Loucy (cell line): ENCODE measurements at regions not wholly inside any gene's neighbourhood (a gene's known extent, or its start where the extent isn't known, plus 50 kb on each side); places are given as distances from the start of the nearest gene placed in this dataset.

ENCODE experiments used
- H2AFZ ChIP-seq: fragments of 200-600 bp; sonication (generic); 2 replicates; pipeline ENCODE4 v1.6.0; 2016; ENCODE audit warnings: antibody characterized with exemption, mild to moderate bottlenecking, low read length, moderate library complexity
- H3F3A ChIP-seq: fragments of 200-600 bp; 2 replicates; pipeline ENCODE4 v1.6.0; 2016; ENCODE audit warnings: antibody characterized with exemption, low read depth, mild to moderate bottlenecking
- H3K27me3 ChIP-seq: fragments of 200-600 bp; sonication (generic); 2 replicates; pipeline ENCODE4 v1.6.1; 2014; ENCODE audit warnings: low read length, mild to moderate bottlenecking; ENCODE audit not compliant: insufficient read depth, poor library complexity, severe bottlenecking
- H3K36me3 ChIP-seq: fragments of 200-600 bp; sonication (generic); 2 replicates; pipeline ENCODE4 v1.6.1; 2016; ENCODE audit warnings: low read length; ENCODE audit not compliant: insufficient read depth
- H3K4me1 ChIP-seq: fragments of 200-600 bp; sonication (generic); 2 replicates; pipeline ENCODE4 v1.5.1; 2014; ENCODE audit warnings: low read length, mild to moderate bottlenecking; ENCODE audit not compliant: insufficient read depth, poor library complexity, severe bottlenecking
- H3K4me2 ChIP-seq: fragments of 200-600 bp; sonication (generic); 2 replicates; pipeline ENCODE4 v1.6.0; 2014; ENCODE audit warnings: antibody characterized with exemption, low read length, low read depth, mild to moderate bottlenecking; ENCODE audit not compliant: poor library complexity, severe bottlenecking
- H3K4me3 ChIP-seq: fragments of 200-600 bp; sonication (generic); 2 replicates; pipeline ENCODE4 v1.5.1; 2014; ENCODE audit warnings: low read length, mild to moderate bottlenecking, mixed read lengths; ENCODE audit not compliant: poor library complexity, severe bottlenecking
- H3K79me2 ChIP-seq: fragments of 200-600 bp; sonication (generic); 2 replicates; pipeline ENCODE4 v1.6.1; 2014; ENCODE audit warnings: low read length; ENCODE audit not compliant: insufficient read depth
- H3K9ac ChIP-seq: fragments of 200-600 bp; sonication (generic); 2 replicates; pipeline ENCODE4 v1.6.0; 2014; ENCODE audit warnings: mild to moderate bottlenecking, low read depth, low read length, moderate library complexity; ENCODE audit not compliant: poor library complexity, severe bottlenecking
- H3K9me2 ChIP-seq: fragments of 200-600 bp; sonication (generic); replicated peaks from 2 replicates; pipeline ENCODE4 v1.6.1; 2016; ENCODE audit warnings: low read depth, low read length, mixed read lengths
- H3K9me3 ChIP-seq: fragments of 200-600 bp; sonication (generic); 2 replicates; pipeline ENCODE4 v1.6.1; 2014; ENCODE audit warnings: mild to moderate bottlenecking, antibody characterized with exemption, low read length, low read depth; ENCODE audit not compliant: insufficient read depth
- H4K20me1 ChIP-seq: fragments of 200-600 bp; sonication (generic); 2 replicates; pipeline ENCODE4 v1.6.0; 2014; ENCODE audit warnings: antibody characterized with exemption, low read length, mild to moderate bottlenecking; ENCODE audit not compliant: insufficient read depth, poor library complexity, severe bottlenecking
- EZH2phosphoT487 ChIP-seq: fragments of 200-600 bp; IDR thresholded peaks from 2 replicates; pipeline ENCODE4 v1.6.1; 2018; ENCODE audit warnings: antibody characterized with exemption, mild to moderate bottlenecking, moderate library complexity, borderline replicate concordance
- TF ChIP-seq, protein P1 (sequence below): fragments of 200-600 bp; sonication (generic); conservative IDR thresholded peaks from 2 replicates; pipeline ENCODE4 v1.5.1; 2014; ENCODE audit warnings: mild to moderate bottlenecking, antibody characterized with exemption, low read length

DNA sequence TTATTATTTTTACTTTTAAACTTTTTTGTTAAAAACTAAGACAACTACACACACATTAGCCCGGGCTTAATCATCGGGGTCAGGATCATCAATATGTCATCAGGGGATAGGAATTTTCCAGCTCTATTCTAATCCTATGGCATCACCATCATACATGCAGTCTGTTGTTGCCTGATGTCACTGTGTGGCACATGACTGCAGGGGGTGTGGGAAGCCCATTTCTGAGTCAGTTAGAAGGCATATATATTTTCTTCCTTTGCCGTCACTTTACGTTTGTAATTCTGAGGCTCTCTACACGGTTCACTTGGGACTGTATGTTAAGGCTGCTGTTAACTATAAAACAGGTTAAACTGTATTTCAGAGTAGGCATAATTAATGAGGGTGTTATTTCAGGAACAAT lies 144.4 kb upstream of the ITGA6 start:
- TF ChIP-seq, protein P1, sequence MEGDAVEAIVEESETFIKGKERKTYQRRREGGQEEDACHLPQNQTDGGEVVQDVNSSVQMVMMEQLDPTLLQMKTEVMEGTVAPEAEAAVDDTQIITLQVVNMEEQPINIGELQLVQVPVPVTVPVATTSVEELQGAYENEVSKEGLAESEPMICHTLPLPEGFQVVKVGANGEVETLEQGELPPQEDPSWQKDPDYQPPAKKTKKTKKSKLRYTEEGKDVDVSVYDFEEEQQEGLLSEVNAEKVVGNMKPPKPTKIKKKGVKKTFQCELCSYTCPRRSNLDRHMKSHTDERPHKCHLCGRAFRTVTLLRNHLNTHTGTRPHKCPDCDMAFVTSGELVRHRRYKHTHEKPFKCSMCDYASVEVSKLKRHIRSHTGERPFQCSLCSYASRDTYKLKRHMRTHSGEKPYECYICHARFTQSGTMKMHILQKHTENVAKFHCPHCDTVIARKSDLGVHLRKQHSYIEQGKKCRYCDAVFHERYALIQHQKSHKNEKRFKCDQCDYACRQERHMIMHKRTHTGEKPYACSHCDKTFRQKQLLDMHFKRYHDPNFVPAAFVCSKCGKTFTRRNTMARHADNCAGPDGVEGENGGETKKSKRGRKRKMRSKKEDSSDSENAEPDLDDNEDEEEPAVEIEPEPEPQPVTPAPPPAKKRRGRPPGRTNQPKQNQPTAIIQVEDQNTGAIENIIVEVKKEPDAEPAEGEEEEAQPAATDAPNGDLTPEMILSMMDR: no peak
- TF ChIP-seq EZH2phosphoT487: no peak
- Histone ChIP-seq H3K9me3 (no peaks in the 10 kb centered on the region), H3K27me3 (no peaks in the 10 kb centered on the region), H4K20me1 (no peaks in the 10 kb centered on the region), H3K9ac (no peak overlapping the region), H3K79me2 (no peaks in the 10 kb centered on the region), H3K4me1 (peaks cover 70% of the 10 kb centered on the region), H2AFZ (no peak overlapping the region), H3K9me2 (no peaks in the 10 kb centered on the region), H3K36me3 (no peaks in the 10 kb centered on the region), H3F3A (no peaks in the 10 kb centered on the region; the same call in 1 of the 2 replicates), H3K4me3 (peak overlapping the region; percentile 35), H3K4me2 (peak overlapping the region; percentile 53)

DNA sequence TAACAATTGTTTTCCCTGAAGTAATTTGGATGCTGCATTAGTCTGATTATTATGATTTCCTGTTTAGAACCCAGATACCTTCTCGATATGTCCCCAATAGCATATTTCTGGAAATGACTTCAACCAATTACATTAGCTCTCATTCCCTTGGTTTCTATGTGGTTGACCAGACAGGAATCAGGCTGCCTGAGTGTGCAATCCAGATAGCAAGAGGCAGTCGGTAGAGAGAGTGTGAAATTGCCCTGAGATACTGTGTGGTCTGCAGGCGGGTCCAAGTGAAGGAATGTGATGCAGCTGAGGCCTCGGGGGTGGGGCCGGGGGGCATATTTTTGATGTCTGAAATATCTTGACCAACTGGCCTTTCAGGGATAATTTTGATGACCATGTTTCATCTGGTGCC lies 143.9 kb upstream of the ITGA6 start:
- TF ChIP-seq, protein P1: no peak
- TF ChIP-seq EZH2phosphoT487: no peak
- H3K4me1 ChIP-seq: peaks cover 70% of the 10 kb centered on the region
- no peak overlapping the region for H2AFZ ChIP-seq

DNA sequence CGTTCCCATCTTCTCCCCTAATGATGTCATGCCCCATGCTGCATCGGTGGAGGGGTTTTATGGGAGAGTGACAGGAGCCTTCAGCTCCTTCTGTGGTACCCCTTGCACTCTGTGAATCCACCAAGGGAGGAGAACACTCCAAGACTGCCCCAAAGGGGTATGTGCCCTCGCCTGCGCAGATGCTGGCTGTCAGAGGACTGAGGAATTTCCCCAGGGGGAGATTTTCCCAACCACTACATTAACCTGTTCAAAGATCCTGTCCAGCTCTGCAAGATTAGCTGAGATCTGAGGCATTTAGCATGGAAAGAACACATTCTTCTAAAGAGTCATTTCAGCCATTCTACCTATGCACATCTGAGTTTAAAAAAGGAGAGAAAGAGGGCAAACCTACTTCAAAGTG lies 143.2 kb upstream of the ITGA6 start:
- Histone ChIP-seq H3K79me2 (no peaks in the 10 kb centered on the region), H3K4me1 (peaks cover 68% of the 10 kb centered on the region), H3K4me3 (no peak overlapping the region), H3K9me2 (no peaks in the 10 kb centered on the region), H3K9ac (peak overlapping the region; percentile 2), H3F3A (no peaks in the 10 kb centered on the region; the same call in 1 of the 2 replicates), H2AFZ (no peak overlapping the region), H4K20me1 (no peaks in the 10 kb centered on the region), H3K27me3 (no peaks in the 10 kb centered on the region), H3K9me3 (no peaks in the 10 kb centered on the region), H3K4me2 (peak overlapping the region; percentile 53), H3K36me3 (no peaks in the 10 kb centered on the region)
- TF ChIP-seq, protein P1: no peak
- TF ChIP-seq EZH2phosphoT487: no peak

More for the DNA sequence above, 143.9 kb upstream of the ITGA6 start:
- H3K4me2 ChIP-seq: peak overlapping the region; percentile 53
- H3K9ac ChIP-seq: no peak overlapping the region
- H3K9me2 ChIP-seq: no peaks in the 10 kb centered on the region
- H3K36me3 ChIP-seq: no peaks in the 10 kb centered on the region
- H3K9me3 ChIP-seq: no peaks in the 10 kb centered on the region
- no peaks in the 10 kb centered on the region for H4K20me1 ChIP-seq
- no peaks in the 10 kb centered on the region for H3K27me3 ChIP-seq
- H3F3A ChIP-seq: no peaks in the 10 kb centered on the region; the same call in 1 of the 2 replicates
- H3K79me2 ChIP-seq: no peaks in the 10 kb centered on the region
- H3K4me3 ChIP-seq: peak overlapping the region; percentile 35
